Left colon (tissue), 2 donors: ENCODE measurements at regions not wholly inside any gene's neighbourhood (a gene's known extent, or its start where the extent isn't known, plus 50 kb on each side); places are given as distances from the start of the nearest gene placed in this dataset.
"Not testable (repeated sequence)": the region's sequence is repeated elsewhere in the genome, so short reads cannot be mapped to it uniquely, and the experiment has no call there.

Experiments
- ATAC-seq: fragments of 200-7000 bp; cut with Tn5 transposase; one replicate; pipeline ENCODE4 v1.9.1; 2020; ENCODE audit warnings: mild to moderate bottlenecking, moderate library complexity
- DNase-seq, 2 donors: peaks; one replicate each; pipeline ENCODE4 v3.0.0-alpha.2; 2020
- intact Hi-C, 2 donors: fragments of 100-400 bp; cut with DNase I in 1 of 2; cut with micrococcal nuclease in 1 of 2; formaldehyde crosslinking; loops; one replicate each; pipeline versions ENCODE4 v1.11.2 to v1.14.0; 2022; cut with DNase I, micrococcal nuclease
- donor health status: DM: no; HTN: no; CAD: no.
- donor health status: DM: yes; HTN: yes; CAD: no.

DNA sequence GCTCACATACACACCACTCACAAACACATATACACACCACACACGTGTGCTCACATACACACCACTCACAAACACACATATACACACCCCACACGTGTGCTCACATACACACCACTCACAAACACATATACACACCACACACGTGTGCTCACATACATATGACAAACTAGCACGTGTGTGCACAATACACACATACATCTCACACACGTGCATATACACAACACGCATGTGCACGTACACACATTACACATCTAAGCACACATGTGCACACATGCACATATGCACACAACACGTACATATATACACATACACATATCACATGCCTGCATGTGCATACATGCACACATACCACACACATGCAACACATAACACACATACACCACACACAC is 78.3 kb upstream of the FOXK1 start:
- ATAC-seq: no peak
- no peak for DNase-seq
- intact Hi-C loops: no loop called here

DNA sequence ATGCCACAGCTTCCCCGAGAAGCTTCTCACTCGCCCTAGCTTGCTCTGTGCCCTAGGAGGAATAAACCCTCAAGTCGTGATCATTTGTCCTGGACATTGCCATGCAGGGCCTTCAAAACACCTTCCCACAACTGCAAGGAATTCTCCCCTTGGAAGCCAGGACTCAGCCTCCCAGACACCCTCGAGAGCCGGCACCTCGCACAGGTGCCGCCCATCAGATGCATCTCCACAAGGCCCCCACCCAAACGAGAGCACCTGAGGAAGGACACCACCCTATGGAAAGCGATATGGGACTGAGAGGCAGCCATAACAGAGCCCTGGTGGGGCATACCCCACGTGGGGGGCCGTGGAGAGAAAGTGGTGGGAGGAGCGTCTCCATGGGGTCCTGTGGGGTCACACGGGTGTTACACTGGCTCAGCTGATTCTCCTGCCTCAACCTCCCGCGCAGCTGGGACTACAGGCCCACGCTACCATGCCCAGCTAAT is 77.6 kb upstream of the FOXK1 start:
- intact Hi-C loops: no loop called here
- DNase-seq (no peak), ATAC-seq (no peak)

DNA sequence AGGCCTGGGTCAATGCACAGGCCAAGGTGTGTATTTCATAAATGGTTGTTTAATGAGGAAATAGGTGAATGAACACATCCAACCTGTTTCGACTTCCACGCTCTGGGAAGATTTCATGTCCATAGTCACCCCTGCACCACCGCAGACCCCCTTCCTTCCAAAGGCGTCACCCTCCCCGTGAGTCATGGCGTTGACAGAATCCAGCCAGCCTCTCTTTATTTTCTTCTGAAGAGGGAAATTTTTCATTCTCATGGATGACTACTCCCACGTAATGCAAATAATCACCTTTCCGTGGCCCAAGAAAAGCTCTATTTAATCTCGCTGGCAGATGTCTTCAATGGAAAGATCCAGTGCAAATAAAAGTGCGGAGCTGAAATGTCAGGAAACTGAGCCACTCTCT is 75.3 kb upstream of the FOXK1 start:
- intact Hi-C loops: no loop called here
- no peak for ATAC-seq

DNA sequence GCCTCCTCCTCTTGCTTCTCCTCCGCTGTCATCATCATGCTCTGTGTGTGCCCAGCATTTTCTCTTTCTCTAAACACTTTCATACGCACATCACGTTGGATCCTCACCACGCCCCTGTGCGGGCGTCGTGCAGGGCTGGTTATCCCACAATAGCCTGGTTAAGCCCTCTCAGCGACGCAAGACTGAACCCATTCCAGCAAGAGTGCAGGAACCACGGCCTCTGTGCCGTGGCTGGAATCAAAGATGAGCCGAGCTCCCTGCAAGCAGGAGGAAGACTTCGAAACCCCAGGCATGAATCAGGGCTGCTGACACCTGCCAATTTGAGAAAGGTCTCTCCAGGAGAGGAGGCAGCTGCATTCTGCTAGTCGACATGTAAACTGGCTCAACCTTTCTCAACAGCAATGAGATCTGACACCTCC is 74.8 kb upstream of the FOXK1 start:
- intact Hi-C loops: no loop called here
- ATAC-seq (no peak), DNase-seq (no peak)

More for the DNA sequence above, 75.3 kb upstream of the FOXK1 start:
- no peak for DNase-seq

DNA sequence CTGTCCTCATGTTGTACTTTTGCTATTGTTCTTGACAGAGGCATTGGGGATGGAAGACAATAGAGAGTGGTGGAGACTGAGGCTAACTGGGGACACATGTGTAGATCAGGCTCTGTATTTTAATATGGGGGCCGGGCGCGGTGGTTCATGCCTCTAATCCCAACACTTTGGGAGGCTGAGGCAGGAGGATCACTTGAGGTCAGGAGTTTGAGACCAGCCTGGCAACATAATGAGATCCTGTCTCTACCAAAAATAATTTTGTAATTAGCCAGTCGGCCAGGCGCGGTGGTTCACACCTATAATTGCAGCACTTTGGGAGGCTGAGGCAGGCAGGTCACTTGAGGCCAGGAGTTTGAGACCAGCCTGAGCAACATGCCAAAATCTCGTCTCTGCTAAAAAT is 72.5 kb upstream of the FOXK1 start:
- ATAC-seq, DNase-seq, intact Hi-C loops: not testable (repeated sequence)

DNA sequence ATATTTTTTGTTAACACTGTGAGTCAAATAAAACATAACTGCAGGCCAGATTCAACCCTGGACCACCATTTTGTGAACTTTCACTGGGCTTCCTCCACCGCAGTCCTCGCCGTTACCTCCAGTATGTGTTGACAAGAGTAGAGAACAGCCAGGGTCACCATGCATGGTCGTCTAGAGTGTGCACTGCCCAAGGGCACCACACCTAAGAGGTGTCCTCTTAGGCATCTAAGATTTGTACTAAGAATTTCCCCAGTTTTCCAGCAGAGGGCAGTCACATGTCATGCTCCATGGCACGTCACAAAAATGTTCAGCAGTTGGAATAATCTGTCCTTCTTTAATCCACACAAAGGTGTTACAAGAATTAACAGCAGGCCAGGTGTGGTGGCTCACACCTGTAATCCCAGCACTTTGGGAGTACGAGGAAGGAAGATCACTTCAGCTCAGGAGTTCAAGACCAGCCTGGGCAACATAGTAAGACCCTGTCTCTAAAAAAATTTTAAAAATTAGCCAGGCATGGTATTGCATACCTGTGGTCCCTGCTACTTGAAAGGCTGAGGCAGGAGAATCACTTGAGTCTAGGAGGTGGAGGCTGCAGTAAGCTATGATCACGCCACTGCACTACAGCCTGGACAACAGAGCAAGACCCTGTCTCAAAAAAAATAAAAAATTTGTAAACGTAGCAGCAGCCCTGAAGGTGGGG is 71.2 kb upstream of the FOXK1 start:
- ATAC-seq (peak; percentile 93), DNase-seq (peak in 1 of 2 donors; percentile 30)
- intact Hi-C loops: no loop called here

DNA sequence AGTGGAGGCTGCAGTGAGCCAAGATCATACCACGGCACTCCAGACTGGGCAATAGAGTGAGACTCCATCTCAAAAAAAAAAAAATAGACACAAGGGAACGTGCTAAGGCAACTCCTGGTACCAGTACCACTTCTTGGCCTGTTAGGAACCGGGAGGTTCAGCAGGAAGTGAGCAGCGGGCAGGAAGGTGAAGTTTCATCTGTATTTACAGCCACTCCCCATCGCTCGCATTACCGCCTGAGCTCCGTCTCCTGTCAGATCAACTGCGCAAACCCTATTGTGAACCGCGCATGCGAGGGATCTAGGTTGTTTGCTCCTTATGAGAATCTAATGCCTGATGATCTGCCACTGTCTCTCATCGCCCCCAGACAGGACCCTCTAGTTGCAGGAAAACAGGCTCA is 69.9 kb upstream of the FOXK1 start:
- intact Hi-C loops: no loop called here
- no peak for ATAC-seq
- DNase-seq: no peak

DNA sequence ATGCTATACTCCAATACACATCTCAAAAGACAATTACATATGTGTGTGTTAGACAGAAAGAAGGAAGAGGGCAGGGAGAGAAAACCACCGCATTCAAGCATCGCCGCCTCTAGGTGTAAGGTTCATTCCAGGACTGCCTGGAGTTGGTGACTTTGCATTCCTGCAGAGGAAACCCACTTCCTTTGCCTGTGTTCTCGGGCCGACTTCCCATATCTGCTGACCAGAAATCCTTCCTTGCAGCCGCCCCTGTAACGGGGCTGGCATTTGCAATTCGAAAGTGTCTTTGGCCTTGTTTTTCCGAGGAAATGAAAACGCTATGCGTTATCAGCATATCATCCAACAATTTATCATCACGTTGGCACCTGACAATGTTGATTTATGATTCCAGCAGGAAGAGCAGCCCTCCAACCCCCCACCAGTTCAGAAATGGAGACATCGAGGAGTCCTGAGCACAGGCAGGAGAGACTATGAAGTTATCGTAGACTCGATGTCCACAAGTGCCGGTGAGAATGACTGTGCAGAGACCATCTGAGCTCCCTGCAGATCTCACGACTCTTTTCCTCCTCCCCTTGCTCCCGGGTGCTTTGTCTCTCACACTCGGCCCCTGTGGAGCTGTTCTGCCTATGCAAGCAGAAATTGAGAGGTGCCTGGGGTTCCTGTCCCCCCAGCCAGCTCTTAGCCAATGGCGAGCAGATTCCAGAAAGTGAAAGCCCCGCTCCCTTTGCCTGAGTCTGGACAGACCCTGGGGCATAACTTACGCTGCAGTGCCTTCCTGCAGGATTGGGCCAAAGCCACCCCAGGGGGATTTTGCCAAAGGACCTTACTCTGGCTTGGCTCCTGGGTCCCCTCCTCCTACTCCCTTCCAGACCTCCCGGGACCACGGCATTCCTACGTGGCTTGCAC is 68.9 kb upstream of the FOXK1 start:
- ATAC-seq: no peak
- intact Hi-C loops: no loop called here
- no peak for DNase-seq

DNA sequence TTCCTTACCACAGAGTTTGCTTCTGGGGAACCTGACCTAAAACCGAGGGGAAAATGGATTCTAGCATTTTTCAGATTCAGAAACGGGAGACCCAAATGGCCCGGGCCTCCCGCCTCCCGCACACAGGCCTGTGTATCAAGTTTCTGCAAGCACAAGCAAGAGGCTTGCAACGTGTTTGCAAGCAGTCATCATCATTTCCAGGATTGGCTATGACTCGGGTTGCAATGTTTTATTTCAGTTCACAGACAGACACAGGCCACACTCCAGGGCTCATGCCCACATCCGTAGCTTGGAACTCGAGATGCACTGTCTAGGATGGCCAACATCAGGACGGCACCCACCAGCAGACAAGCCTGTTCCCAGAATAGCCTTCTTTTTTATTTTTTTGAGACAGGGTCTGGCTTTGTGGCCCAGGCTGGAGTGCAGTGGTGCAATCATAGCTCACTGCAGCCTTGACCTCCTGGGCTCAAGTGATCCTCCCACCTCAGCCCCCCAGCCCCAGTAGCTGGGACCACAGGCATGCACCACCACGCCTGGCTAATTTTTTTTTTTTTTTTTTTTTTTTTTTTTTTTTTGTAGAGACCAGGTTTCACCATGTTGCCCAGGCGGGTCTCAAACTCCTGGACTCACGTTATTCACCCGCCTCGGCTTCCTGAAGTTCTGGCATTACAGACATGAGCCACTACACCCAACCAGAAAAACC is 68.1 kb upstream of the FOXK1 start:
- DNase-seq (no peak), ATAC-seq (no peak)
- intact Hi-C loops: no loop called here

DNA sequence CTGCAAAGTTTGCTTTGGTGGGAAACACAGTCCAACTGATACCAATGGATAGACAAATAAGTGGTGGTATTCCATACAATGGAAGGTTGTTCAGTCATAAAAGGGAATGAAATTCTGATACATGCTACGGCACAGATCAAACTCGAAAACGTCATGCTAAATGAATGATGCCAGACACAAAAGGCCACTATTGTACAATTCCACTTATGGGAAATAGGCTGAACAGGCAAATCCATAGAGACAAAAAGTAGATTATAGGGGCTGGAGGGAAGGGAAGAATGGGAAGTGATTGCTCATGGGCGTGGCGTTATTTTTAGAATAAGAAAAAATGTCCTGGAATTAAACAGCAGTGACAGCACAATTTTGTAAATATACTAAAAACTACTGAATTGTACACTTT is 66.0 kb upstream of the FOXK1 start:
- no peak for DNase-seq
- no peak for ATAC-seq
- intact Hi-C loops: no loop called here

DNA sequence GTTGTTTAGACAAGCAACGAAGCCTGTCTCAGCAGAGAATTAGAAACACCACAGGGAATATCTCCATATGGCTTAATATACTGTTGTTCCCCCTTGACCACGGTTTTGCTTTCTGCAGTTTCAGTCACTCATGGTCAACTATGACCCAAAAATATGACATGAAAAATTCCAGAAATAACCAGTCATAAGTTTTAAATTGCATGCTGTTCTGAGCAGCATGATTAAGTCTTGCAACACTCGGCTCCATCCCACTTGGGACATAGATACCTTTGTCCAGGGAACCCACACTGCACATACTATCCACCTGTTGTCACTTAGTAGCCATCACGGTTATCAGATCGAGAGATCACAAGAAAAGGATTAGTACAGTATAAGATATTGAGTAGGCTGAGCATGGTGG is 60.7 kb upstream of the FOXK1 start:
- intact Hi-C loops: no loop called here
- ATAC-seq (no peak), DNase-seq (no peak)

DNA sequence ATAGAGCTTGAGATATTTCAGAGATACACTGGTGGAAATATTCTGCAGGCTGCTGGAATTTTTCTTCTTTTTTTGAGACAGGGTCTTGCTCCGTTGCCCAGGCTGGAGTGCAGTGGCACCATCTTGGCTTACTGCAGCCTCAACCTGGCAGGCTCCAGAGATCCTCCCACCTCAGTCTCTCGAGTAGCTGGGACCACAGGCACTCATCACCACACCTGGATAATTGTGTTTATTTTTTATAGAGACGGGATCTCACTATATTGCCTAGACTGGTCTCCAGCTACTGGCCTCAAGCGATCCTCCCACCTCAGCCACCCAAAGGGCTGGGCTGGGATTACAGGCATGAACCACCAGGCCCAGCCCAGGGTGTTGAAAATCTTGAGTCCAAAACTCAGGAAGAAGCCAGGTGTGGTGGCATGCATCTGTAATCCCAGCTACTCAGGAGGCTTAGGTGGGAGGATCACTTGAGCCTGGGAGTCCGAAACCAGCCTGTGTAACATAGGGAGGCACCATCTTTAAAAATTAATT is 55.7 kb upstream of the FOXK1 start:
- DNase-seq: no peak

DNA sequence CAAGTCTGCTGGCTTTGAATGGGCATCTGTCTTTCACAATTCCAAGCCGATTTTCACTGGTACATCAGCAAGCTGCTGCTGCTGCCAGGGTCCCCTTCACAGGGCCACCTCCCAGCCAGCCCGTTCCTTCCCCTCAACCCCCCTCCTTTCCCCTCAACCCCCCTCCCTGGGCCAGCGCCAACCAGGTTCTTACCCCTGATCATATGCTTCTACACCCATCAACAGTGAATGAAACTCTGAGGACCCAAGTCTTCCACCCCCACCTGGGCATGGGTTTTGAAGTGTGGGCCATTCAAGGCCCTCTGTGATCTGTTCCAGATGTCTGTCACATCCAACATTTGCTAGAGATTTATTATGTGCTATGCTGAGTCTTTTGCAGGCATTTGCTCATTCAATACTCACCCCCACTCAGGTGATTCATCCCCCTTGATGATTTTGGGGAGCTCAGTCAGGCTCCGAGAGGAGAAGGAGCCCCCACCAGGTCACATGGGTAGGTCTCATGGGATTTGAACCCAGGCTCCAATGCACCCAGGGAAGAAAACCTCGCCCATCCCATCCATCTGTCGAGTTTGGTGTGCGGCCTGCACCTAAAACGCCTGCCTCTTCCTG is 52.7 kb upstream of the FOXK1 start:
- intact Hi-C loops: no loop called here
- ATAC-seq: no peak
- DNase-seq: no peak

More for the DNA sequence above, 55.7 kb upstream of the FOXK1 start:
- intact Hi-C loops: no loop called here
- ATAC-seq: no peak

DNA sequence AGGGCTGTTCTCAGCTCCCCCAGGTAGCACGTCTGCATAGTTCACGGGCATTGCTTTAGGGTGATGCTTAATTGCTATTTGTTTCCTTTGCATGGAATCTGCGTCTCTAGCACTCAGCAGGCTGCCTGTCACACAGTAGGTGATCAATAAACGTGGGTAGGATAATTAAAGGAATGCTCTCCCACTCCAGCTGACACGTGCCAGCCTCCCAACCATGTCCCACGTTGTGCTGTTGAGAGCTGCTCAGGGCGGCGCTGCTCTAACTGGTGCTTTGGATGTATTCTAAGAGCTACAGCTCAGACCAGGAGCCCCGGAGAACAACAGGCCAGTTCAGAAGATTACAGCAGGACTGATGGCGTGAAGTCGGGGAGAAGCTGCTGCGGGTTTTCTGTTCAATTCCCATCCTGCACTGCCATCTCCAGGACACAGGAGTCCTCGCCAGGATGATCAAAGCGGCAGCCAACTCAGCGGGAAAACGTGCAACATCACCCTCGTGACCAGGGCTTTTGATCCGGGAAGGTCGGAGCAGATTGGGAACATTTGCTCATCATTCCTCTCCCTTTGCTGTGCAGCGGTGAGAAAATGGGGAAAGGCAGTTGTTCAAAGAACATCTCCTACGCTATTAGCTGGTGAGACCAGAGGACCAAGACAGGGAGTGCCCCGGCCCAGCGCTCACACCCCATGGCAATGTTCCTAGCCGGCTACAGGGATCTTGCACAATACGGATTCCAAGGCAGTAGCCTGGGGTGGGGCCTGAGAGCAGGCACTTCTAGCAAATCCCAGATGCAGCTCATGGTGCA is 50.5 kb upstream of the FOXK1 start:
- ATAC-seq (peak; percentile 96), DNase-seq (peak; percentile 63 to 84)
- intact Hi-C loops: no loop called here
